GM06990 (cell line): ENCODE measurements at regions not wholly inside any gene's neighbourhood (a gene's known extent, or its start where the extent isn't known, plus 50 kb on each side); places are given as distances from the start of the nearest gene placed in this dataset.

ENCODE experiments used
- DNase-seq: peaks from one replicate; pipeline ENCODE4 v3.0.0-alpha.2; 2011; ENCODE audit not compliant: insufficient read length; ENCODE audit errors: extremely low read depth
- H3K27me3 ChIP-seq: replicated peaks from 2 replicates; pipeline ENCODE4 v1.6.0; 2011; ENCODE audit warnings: low read length; ENCODE audit not compliant: control insufficient read depth, insufficient read depth
- H3K36me3 ChIP-seq: 2 replicates; pipeline ENCODE4 v1.5.1; 2011; ENCODE audit warnings: low read length; ENCODE audit not compliant: control insufficient read depth, insufficient read depth
- H3K4me3 ChIP-seq: replicated peaks from 2 replicates; pipeline ENCODE4 v1.5.1; 2011; ENCODE audit warnings: low read depth, mild to moderate bottlenecking, control low read depth, low read length
- CTCF ChIP-seq: IDR thresholded peaks from 2 replicates; pipeline ENCODE4 v1.5.1; 2011; ENCODE audit warnings: low read length, control low read depth, mild to moderate bottlenecking, inconsistent platforms; ENCODE audit not compliant: insufficient read depth, poor library complexity, severe bottlenecking

- Histone ChIP-seq H3K27me3 (no peaks in the 10 kb centered on the region), H3K4me3 (no peak overlapping the region), H3K36me3 (no peaks in the 10 kb centered on the region)
- DNase-seq, result no peak
- TF ChIP-seq CTCF, result no peak
Measured at GRCh38 chr2:4527416-4527815, 824.0 kb downstream of the DCDC2C start.

- no peak for TF ChIP-seq CTCF
- H3K27me3 ChIP-seq, result no peaks in the 10 kb centered on the region
- H3K36me3 ChIP-seq, result no peaks in the 10 kb centered on the region
- no peak for DNase-seq
- H3K4me3 ChIP-seq, result no peak overlapping the region
Measured at GRCh38 chr2:4528246-4528645, 824.9 kb downstream of the DCDC2C start.

- no peak for TF ChIP-seq CTCF
- DNase-seq, result no peak
- H3K27me3 ChIP-seq, result no peaks in the 10 kb centered on the region
- H3K36me3 ChIP-seq, result no peaks in the 10 kb centered on the region
- H3K4me3 ChIP-seq, result no peak overlapping the region
Measured at GRCh38 chr2:4528773-4529172, 825.4 kb downstream of the DCDC2C start.

GRCh38 chr2:4529738-4530137, 826.4 kb downstream of the DCDC2C start:
- Histone ChIP-seq H3K27me3 (no peaks in the 10 kb centered on the region), H3K4me3 (no peak overlapping the region), H3K36me3 (no peaks in the 10 kb centered on the region)
- TF ChIP-seq CTCF, result no peak
- no peak for DNase-seq

- TF ChIP-seq CTCF, result no peak
- no peak for DNase-seq
- H3K27me3 ChIP-seq, result no peaks in the 10 kb centered on the region
- no peak overlapping the region for H3K4me3 ChIP-seq
- H3K36me3 ChIP-seq, result no peaks in the 10 kb centered on the region
Measured at GRCh38 chr2:4530231-4530630, 826.9 kb downstream of the DCDC2C start.

GRCh38 chr2:4533806-4534205, 830.4 kb downstream of the DCDC2C start:
- H3K27me3 ChIP-seq, result no peaks in the 10 kb centered on the region
- no peak for TF ChIP-seq CTCF
- no peak for DNase-seq
- no peaks in the 10 kb centered on the region for H3K36me3 ChIP-seq
- no peak overlapping the region for H3K4me3 ChIP-seq
